GM18951 (cell line): ENCODE measurements at regions not wholly inside any gene's neighbourhood (a gene's known extent, or its start where the extent isn't known, plus 50 kb on each side); places are given as distances from the start of the nearest gene placed in this dataset.
"Not testable (repeated sequence)": the region's sequence is repeated elsewhere in the genome, so short reads cannot be mapped to it uniquely, and the experiment has no call there.

Experiments used
- POLR2A ChIP-seq: IDR thresholded peaks from 4 replicates; pipeline ENCODE4 v1.6.1; 2011; ENCODE audit warnings: mild to moderate bottlenecking; ENCODE audit not compliant: insufficient read length, insufficient read depth; ENCODE audit errors: extremely low read depth
- in situ Hi-C: fragments of 300-500 bp; cut with MboI; formaldehyde crosslinking; loops from one replicate; pipeline ENCODE4 v1.12.0; 2022; ENCODE audit warnings: low sequenced_read_pairs, mixed read lengths, inconsistent platforms; ENCODE audit not compliant: unreplicated experiment

GRCh38 chr1:164061528-164061927, 497.5 kb upstream of the PBX1 start:
- TF ChIP-seq POLR2A = no peak
- in situ Hi-C loops = no loop called here

GRCh38 chr1:164064501-164064900, 494.5 kb upstream of the PBX1 start:
- no peak for TF ChIP-seq POLR2A
- in situ Hi-C loops = no loop called here

DNA sequence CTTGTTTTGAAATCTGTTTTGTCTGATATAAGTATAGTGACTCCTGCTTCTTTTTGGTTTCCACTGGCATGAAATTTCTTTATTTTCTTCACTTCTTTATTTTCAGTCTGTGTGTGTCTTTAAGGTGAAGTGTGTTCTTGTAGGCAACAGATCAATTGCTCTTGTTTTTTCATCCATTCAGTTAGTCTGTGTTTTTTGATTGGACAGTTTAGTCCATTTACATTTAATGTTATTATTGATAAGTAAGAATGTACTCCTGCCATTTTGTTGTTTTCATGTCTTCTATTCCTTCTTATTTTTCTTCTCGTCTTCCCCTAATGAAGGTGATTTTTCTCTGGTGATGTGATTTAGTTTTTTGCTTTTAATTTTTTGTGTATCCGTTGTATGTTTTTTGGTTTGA, 487.7 kb upstream of the PBX1 start:
- no peak for TF ChIP-seq POLR2A
- in situ Hi-C loops = no loop called here

DNA sequence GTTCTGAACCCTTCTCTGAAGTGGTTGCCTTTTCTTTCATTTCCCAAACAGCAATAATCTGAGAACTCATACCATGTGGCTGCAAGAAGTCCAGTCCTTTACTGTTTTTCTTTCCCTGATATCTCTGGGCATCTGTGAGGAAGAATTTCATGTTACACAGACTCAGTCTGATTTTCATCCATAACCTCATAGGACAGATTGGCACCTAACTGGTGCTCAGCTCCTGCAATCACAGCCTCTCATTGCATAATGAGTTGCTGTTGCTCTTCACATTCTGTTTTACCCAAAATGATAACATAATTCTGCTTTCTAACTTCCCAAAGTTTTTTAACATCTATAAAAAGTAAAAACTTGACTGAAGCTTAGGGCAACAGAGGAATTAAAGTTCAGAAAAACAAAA, 472.2 kb upstream of the PBX1 start:
- no peak for TF ChIP-seq POLR2A
- in situ Hi-C loops = no loop called here

GRCh38 chr1:164087906-164088453, 471.0 kb upstream of the PBX1 start:
- TF ChIP-seq POLR2A = no peak
- in situ Hi-C loops = no loop called here

DNA sequence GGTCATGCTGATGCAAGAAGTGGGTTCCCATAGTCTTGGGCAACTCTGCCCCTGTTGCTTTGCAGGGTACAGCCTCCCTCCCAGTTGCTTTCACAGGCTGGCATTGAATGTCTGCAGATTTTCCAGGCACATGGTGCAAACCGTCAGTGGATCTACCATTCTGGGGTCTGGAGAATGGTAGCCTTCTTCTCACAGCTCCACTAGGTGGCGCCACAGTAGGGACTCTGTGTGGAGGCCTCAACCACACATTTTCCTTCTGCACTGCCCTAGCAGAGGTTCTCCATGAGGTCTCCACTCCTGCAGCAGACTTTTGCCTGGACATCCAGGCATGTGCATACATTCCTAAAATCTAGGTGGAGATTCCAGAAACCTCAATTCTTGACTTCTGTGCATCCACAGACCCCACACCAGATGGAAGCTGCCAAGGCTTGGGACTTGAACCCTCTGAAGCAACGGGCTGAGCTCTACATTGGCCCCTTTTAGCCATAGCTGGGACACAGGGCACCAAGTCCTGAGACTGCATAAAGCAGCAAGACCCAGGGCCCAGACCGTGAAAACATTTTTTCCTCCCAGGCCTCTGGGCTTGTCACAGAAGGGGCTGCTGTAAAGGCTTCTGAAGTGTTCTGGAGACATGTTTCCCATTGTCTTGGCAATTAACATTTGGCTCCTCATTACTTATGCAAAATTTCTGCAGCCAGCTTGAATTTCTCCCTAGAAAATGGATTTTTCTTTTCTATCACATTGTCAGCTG, 466.2 kb upstream of the PBX1 start:
- in situ Hi-C loops = no loop called here
- TF ChIP-seq POLR2A = no peak

DNA sequence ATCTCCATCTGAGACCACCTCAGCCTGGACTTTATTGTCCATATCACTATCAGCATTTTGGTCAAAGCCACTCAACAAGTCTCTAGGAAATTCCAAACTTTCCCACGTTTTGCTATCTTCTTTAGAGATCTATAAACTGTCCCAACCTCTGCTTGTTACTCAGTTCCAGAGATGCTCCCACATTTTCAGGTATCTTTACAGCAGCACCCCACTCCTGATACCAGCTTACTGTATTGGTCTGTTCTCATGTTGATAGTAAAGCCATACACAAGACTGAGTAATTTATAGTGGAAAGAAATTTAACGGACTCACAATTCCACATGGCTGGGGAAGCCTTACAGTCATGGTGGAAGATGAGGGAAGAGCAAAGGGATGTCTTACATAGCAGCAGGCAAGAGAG, 465.4 kb upstream of the PBX1 start:
- in situ Hi-C loops = no loop called here
- TF ChIP-seq POLR2A = no peak

DNA sequence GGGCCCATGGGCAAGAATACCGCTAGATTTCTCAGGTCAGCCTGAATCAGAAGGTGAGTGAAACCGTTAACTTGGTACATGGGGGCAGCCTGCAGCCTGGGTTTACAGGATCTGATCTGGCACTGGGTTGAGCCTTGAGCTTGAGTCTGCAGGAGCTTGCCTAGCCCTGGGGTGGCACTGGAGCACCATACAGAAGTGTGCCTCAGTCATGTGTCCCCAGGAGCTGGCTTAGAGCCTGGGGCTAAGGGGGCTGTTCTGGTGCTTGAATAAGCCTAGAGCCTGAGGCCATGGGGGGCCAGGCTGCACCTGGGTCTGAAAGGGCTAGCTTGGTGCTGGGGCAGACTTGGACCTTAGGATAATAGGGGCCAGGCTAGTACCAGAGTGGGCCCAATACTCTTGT, 457.2 kb upstream of the PBX1 start:
- in situ Hi-C loops = no loop called here
- TF ChIP-seq POLR2A = no peak

- no peak for TF ChIP-seq POLR2A
- in situ Hi-C loops = no loop called here
These were observed 427.0 kb upstream of the PBX1 start for GRCh38 chr1:164131949-164132348.

- in situ Hi-C loops = no loop called here
- no peak for TF ChIP-seq POLR2A
These were observed 421.6 kb upstream of the PBX1 start for GRCh38 chr1:164137273-164137925.

- in situ Hi-C loops = no loop called here
- TF ChIP-seq POLR2A = no peak
These were observed 417.2 kb upstream of the PBX1 start for GRCh38 chr1:164141797-164142196.

GRCh38 chr1:164154622-164155021, 404.4 kb upstream of the PBX1 start:
- no peak for TF ChIP-seq POLR2A
- in situ Hi-C loops = no loop called here

DNA sequence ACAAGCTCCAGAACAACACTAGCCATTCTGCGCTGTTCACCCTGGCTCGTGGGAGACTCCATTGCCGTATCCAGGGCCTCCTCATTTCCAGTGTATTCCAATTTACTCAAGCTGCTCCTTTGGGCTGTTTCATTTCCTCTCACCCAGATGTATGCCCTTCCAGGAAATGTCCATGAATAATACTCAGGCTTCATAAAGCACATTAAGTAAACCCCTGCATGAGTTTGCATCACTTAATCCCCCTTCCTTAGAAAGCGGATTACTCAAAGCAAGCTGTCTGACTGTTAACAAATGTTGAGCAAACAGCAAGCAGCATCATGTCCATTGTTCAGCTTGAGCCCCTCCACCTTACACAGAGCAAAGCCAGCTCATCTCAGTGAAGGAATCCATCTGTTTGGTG, 403.6 kb upstream of the PBX1 start:
- in situ Hi-C loops = no loop called here
- no peak for TF ChIP-seq POLR2A

GRCh38 chr1:164163289-164163849, 395.6 kb upstream of the PBX1 start:
- no peak for TF ChIP-seq POLR2A
- in situ Hi-C loops = no loop called here

DNA sequence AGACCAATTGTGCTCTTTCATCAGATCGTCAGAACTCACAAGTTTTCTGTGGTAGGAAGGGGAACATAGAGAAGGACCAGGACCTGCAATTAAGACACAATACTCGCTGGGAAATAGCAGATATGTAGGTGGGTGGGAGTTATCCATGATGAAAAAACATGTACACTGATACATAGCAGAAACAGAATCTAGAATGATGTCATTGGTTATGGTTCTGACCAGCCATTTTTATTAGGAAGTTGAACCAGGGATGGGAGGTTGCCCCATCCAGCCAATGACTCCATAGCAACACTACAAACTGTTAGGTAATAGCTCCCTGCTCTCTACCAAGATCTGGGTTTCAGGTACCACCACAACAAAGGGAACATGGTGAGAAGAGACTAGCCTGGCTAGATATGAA, 393.5 kb upstream of the PBX1 start:
- in situ Hi-C loops = no loop called here
- TF ChIP-seq POLR2A = no peak

GRCh38 chr1:164166454-164166853, 392.5 kb upstream of the PBX1 start:
- in situ Hi-C loops = not testable (repeated sequence)
